ENCODE measurements at regions not wholly inside any gene's neighbourhood (a gene's known extent, or its start where the extent isn't known, plus 50 kb on each side); places are given as distances from the start of the nearest gene placed in this dataset.
A peak's percentile ranks its signal among the peaks of the same experiment; 100 is the strongest.

DNA sequence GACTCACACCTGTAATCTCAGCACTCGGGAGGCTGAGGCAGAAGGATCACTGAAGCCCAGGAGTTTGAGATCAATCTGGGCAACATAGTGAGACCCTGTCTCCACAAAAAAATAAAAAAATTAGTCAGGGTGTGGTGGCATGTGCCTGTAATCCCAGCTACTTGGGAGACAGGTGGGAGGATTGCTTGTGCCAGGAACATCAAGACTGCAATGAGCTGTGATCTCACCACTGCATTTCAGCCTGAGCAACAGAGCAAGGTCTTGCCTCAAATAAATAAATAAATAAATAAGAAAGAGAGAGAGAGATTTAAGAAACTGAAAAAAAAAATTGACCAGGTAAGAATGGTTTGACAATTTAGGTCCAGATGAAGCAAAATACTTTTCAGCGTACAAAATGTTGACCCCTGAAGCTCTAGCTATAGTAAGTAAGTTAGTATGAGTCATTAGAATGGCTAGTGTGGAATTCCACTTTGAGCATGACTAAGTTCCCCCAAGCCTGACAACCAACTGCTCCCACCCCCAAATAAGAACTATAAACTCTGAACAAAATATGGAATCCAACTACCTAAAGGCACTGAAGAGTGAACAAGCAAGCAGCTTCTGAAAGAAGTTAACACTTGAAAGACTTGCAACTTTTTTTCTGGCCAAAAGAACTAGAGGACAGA lies 217.8 kb upstream of the TLE4 start:
- DNase-seq (no peak), ATAC-seq (no peak)
- Histone ChIP-seq H3K9me3 (no peaks in the 10 kb centered on the region), H3K4me1 (peaks cover 0 to 9% of the 10 kb centered on the region in 2 donors), H3K4me3 (no peak overlapping the region), H3K27ac (no peak overlapping the region), H3K27me3 (no peaks in the 10 kb centered on the region), H3K36me3 (no peaks in the 10 kb centered on the region)
- TF ChIP-seq, protein P1, sequence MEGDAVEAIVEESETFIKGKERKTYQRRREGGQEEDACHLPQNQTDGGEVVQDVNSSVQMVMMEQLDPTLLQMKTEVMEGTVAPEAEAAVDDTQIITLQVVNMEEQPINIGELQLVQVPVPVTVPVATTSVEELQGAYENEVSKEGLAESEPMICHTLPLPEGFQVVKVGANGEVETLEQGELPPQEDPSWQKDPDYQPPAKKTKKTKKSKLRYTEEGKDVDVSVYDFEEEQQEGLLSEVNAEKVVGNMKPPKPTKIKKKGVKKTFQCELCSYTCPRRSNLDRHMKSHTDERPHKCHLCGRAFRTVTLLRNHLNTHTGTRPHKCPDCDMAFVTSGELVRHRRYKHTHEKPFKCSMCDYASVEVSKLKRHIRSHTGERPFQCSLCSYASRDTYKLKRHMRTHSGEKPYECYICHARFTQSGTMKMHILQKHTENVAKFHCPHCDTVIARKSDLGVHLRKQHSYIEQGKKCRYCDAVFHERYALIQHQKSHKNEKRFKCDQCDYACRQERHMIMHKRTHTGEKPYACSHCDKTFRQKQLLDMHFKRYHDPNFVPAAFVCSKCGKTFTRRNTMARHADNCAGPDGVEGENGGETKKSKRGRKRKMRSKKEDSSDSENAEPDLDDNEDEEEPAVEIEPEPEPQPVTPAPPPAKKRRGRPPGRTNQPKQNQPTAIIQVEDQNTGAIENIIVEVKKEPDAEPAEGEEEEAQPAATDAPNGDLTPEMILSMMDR (IDR thresholded peaks at IDR 0.05) = no peak
- intact Hi-C loops (cut with DNase I) = no loop called here

DNA sequence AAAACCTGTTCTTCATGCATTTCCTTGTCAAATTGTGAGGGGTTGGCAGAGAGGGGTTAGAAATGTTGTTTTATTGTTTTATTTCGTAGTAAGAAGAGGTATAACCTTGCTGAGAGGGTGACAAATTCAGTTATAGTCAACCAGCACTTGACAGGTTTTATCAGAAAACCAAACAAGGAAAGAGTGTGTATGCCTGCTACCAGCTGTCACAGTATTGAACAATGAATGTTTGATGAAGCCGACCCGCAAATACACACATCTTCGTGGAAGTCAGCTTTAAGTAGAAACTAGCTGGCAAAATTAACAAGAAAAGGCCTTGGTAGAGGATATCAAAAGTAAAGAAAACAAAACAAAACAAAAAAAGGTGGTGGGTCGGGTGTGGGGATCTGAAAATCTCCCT lies 214.6 kb upstream of the TLE4 start:
- ATAC-seq = no peak
- H3K27me3 ChIP-seq = no peaks in the 10 kb centered on the region
- intact Hi-C loops (cut with DNase I) = no loop called here
- no peak overlapping the region for H3K4me3 ChIP-seq
- H3K9me3 ChIP-seq = no peaks in the 10 kb centered on the region
- TF ChIP-seq, protein P1 (IDR thresholded peaks at IDR 0.05) = no peak
- H3K36me3 ChIP-seq = no peaks in the 10 kb centered on the region
- no peak for DNase-seq
- no peak overlapping the region for H3K27ac ChIP-seq
- H3K4me1 ChIP-seq = peaks cover 0 to 9% of the 10 kb centered on the region in 2 donors

DNA sequence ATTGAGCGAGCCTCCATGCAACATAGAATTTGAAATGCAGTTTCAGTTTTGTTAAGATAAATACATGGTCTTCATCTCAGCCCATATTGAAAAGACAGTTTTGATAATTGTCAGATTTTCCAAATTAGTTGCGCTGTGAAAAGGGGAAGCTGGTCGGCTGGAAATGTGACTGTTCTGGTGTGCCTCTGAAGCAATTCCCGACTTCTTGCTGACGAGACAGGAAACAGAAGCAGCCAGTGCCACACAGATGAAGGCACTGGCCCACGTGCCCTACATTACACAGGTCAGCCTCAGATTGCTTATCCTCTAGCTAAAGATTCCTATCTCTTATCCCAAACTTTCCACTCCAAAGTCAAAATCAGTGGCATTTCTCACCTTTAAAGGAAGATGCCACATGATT lies 214.1 kb upstream of the TLE4 start:
- Histone ChIP-seq H3K4me3 (no peak overlapping the region), H3K36me3 (no peaks in the 10 kb centered on the region), H3K9me3 (no peaks in the 10 kb centered on the region), H3K27ac (no peak overlapping the region), H3K27me3 (no peaks in the 10 kb centered on the region), H3K4me1 (peaks cover 0 to 9% of the 10 kb centered on the region in 2 donors)
- TF ChIP-seq, protein P1 (IDR thresholded peaks at IDR 0.05) = no peak
- ATAC-seq (peak; percentile 68), DNase-seq (peak in 2 of 4 donors; percentile 7 to 56)
- intact Hi-C loops (cut with DNase I) = no loop called here

DNA sequence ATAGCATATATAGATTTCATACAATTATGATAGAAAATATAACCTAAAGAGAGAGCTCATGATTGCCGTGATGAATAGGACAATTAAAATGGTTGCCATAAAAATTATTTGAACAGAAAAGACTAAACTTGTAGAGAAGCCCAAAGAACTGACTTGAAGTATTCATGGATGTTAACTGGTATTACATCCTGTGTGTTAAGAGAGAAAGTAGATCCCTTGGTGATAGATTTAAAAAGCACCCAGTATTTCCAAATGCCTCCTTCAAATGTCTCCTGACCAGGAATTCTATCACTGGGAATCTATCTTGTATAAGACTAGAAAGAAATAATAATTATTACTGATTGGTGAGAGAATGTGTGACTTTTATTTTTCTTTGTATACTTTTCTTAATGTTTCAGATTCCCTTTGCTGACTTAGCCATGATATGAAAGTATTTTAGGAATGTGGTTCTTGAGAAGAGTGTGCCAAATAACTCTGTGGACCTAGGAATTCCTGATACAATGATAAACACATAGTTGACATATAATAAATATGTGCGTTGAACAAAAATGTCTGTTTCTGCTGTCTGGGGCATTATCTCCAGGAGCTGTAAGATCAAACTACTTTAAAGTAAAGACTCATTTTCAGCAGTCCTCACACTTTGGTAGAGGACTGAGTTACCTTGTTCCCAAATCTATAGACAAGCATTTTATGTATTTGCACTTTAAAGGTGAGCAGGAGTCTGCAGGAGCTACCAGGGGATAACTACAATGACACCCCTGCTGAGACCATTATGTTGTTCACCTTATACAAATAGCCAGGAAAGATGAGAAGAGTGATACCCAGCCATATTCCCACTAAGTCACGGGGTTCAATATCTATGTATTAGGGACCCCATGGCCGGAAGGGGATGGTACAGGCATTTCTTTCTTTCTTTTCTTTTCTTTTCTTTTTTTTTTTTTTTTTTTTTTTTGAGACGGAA lies 211.1 kb upstream of the TLE4 start:
- intact Hi-C loops (cut with DNase I) = no loop called here
- Histone ChIP-seq H3K27me3 (no peaks in the 10 kb centered on the region), H3K9me3 (no peaks in the 10 kb centered on the region), H3K36me3 (no peaks in the 10 kb centered on the region), H3K4me1 (peaks cover 0 to 9% of the 10 kb centered on the region in 2 donors), H3K27ac (no peak overlapping the region), H3K4me3 (no peak overlapping the region)
- ATAC-seq = no peak
- TF ChIP-seq, protein P1 (IDR thresholded peaks at IDR 0.05) = no peak
- no peak for DNase-seq

All from left lung (tissue), 4 donors.